NOMO-1 treated with dmso at 0.1 percent for 144 hours (cell line): ENCODE measurements at regions not wholly inside any gene's neighbourhood (a gene's known extent, or its start where the extent isn't known, plus 50 kb on each side); places are given as distances from the start of the nearest gene placed in this dataset.
"Not testable (repeated sequence)": the region's sequence is repeated elsewhere in the genome, so short reads cannot be mapped to it uniquely, and the experiment has no call there.

Experiments
- DNase-seq: peaks from one replicate; lab custom pipeline; 2025; ENCODE audit not compliant: unreplicated experiment; lab: John Stamatoyannopoulos, UW

- no peak for DNase-seq
Observed at GRCh38 chr13:99677116-99677951, 176.1 kb downstream of the TM9SF2 start.

GRCh38 chr13:99671746-99672145, 170.5 kb downstream of the TM9SF2 start:
- DNase-seq = no peak

GRCh38 chr13:99669096-99669495, 167.8 kb downstream of the TM9SF2 start:
- DNase-seq = not testable (repeated sequence)

GRCh38 chr13:99666146-99666805, 165.0 kb downstream of the TM9SF2 start:
- DNase-seq = no peak

- DNase-seq = no peak
Observed at GRCh38 chr13:99665711-99666110, 164.4 kb downstream of the TM9SF2 start.

- no peak for DNase-seq
Observed at GRCh38 chr13:99663908-99664307, 162.6 kb downstream of the TM9SF2 start.

- no peak for DNase-seq
Observed at GRCh38 chr13:99663185-99663825, 162.0 kb downstream of the TM9SF2 start.

GRCh38 chr13:99662678-99663077, 161.4 kb downstream of the TM9SF2 start:
- no peak for DNase-seq

GRCh38 chr13:99661791-99662190, 160.5 kb downstream of the TM9SF2 start:
- DNase-seq = no peak

GRCh38 chr13:99659866-99660554, 158.7 kb downstream of the TM9SF2 start:
- no peak for DNase-seq

GRCh38 chr13:99659226-99659625, 158.0 kb downstream of the TM9SF2 start:
- no peak for DNase-seq

GRCh38 chr13:99658261-99658991, 157.2 kb downstream of the TM9SF2 start:
- DNase-seq = no peak

GRCh38 chr13:99657848-99658260, 156.6 kb downstream of the TM9SF2 start:
- no peak for DNase-seq

- DNase-seq = no peak
Observed at GRCh38 chr13:99656844-99657381, 155.6 kb downstream of the TM9SF2 start.

GRCh38 chr13:99656092-99656745, 154.9 kb downstream of the TM9SF2 start:
- peak; percentile 37 for DNase-seq

GRCh38 chr13:99655351-99656091, 154.2 kb downstream of the TM9SF2 start:
- DNase-seq = no peak

- no peak for DNase-seq
Observed at GRCh38 chr13:99654076-99654475, 152.8 kb downstream of the TM9SF2 start.

- no peak for DNase-seq
Observed at GRCh38 chr13:99653526-99653925, 152.3 kb downstream of the TM9SF2 start.

- no peak for DNase-seq
Observed at GRCh38 chr13:99652901-99653300, 151.6 kb downstream of the TM9SF2 start.
